ENCODE measurements at regions not wholly inside any gene's neighbourhood (a gene's known extent, or its start where the extent isn't known, plus 50 kb on each side); places are given as distances from the start of the nearest gene placed in this dataset.
"Not testable (repeated sequence)": the region's sequence is repeated elsewhere in the genome, so short reads cannot be mapped to it uniquely, and the experiment has no call there.

DNA sequence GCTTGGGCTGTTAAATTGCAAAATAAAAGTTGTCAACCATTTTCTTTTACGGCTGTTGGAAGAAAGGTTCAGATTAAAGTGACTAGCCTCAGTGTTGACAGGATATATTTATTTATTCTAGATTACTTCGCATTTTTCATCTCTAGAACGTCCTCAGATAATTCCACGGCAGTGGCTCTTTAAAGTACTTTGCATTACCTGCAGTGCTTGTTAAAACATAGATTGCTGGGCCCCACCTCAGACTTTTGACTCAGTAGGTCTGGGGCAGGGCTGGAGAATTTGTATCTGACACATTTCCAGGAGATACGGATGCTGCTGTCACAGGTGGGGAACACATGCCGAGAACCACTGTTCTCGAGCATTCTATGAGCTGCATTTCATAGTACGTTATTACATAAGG is 292.7 kb downstream of the EDEM1 start:
- DNase-seq: no peak

- no peak for DNase-seq
Observed at GRCh38 chr3:5485427-5485826, 297.9 kb downstream of the EDEM1 start.

- DNase-seq: no peak
Observed at GRCh38 chr3:5488771-5489170, 301.3 kb downstream of the EDEM1 start.

DNA sequence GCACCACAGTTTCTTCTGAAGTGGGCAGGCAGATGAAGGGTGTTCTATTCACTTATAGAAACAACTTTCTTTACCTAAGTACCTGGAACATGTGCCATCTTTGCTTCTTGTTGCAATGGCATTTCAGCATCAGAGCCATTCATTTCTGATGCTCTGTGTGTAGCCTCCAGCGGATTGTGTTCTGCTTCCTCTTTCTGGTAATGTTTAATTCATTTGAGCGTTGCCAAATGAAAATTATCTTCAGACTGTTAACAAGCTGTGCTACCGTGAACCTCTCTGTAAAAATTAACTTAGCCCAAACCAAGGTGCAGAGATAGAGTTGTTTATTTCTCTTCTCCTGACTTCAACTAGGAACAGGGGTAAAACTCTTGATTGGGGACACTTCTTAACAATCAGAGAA is 302.0 kb downstream of the EDEM1 start:
- DNase-seq: no peak

GRCh38 chr3:5494905-5495519 is 307.5 kb downstream of the EDEM1 start:
- no peak for DNase-seq

GRCh38 chr3:5497497-5497896 is 310.0 kb downstream of the EDEM1 start:
- no peak for DNase-seq

GRCh38 chr3:5498981-5499380 is 311.5 kb downstream of the EDEM1 start:
- DNase-seq: no peak

- DNase-seq: no peak
Observed at GRCh38 chr3:5499404-5499803, 311.9 kb downstream of the EDEM1 start.

- DNase-seq: no peak
Observed at GRCh38 chr3:5503136-5503535, 315.6 kb downstream of the EDEM1 start.

DNA sequence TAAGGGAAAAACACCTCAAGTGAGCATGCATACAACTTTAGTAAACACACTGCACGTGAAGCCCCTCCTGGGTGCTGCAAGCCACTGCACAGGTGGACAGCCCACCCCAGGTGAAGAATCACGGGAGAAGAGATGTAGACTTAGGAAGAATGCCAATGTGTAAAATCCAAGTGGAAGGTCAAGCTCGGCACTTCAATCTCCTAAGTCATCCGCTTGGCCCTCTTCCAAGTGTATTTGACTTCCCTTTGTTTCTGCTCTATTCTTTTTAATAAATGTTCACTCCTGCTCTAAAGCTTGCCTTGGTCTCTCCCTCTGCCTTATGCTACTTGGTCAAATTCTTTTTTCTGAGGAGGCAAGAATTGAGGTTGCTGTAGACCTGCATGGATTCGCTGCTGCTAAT is 316.6 kb downstream of the EDEM1 start:
- DNase-seq: no peak

DNA sequence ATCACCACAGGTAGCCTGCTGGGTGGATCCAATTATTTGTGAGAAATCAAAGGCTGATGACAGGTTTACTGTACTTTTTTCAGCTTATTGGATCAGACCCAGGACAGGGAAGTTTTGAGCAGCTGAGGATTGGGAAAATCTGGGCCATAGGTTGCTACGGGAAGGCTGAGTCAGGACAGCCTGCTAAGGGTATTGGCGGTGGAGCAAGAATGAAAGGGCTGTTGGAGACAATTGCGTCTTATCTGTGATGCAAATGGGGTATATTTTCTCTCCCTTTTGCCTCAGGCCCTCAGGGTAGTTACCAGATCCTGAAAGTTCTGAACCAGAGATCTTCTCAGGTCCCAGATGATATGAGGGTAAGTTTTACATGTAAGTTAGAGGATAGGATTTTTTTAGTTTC is 317.7 kb downstream of the EDEM1 start:
- no peak for DNase-seq

DNA sequence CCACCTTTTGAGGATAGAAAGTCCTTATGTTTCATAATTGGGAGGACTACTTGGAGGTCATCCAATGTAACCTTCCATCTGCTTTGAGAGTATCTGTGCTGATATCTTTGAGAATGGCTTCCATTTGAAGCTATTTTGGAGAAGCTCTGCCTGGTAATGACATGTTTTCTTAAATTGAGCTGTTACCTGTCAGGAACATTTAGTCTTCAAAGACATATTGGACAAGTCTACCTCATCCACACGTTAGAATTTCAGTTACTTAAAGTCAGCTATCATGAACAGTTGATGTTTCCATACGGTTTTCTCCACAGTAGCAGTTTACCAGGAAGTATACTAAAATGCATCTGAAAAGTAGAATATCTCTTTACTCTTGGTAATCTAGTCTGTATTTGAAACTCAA is 318.5 kb downstream of the EDEM1 start:
- DNase-seq: no peak

DNA sequence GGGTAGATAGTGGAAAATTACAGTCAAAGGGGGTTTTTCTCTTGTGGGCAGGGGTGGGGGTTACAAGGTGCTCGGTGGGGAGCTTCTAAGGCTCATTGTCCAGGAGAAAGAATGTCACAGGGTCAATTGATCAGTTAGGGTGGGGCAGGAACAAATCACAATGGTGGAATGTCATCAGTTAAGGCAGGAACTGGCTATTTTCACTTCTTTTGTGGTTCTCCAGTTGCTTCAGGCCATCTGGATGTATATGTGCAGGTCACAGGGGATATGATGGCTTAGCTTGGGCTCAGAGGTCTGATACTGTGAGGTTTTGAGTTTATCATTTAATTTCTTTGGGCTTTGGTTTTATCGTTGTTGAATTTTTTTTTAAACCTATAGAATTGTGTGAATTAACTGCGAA is 321.4 kb downstream of the EDEM1 start:
- not testable (repeated sequence) for DNase-seq

GRCh38 chr3:5510300-5510699 is 322.8 kb downstream of the EDEM1 start:
- DNase-seq: no peak

DNA sequence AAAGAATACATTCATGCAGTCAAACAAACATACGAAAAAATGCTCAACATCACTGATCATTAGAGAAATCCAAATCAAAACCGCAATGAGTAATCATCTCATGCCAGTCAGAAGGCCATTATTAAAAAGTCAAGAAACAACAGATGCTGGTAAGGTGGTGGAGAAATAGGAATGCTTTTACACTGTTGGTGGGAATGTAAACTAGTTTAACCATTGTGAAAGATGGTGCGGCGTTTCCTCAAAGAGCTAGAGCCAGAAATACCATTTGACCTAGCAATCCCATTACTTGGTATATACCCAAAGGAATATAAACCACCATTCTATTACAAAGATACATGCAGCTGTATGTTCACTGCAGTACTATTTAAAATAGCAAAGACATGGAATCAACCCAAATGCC is 330.4 kb downstream of the EDEM1 start:
- no peak for DNase-seq

DNA sequence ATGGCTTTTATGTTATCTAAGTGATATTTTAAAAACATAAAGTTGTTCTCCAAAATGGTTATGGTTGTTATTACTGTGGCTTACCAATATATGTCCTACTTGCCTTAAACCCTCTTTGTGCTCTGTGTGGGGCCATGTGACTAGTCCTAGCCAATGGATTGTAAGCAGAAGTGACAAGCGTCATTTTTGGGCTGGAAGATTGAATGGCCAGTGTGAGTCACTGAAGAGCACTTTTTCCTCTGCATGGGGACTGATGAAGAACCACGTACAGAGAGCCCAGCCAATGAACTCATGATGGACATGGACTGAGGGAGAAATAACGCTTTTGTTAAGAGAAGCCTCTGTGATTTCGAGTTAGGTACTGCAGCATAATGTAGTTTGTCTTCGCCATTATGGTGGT is 332.7 kb downstream of the EDEM1 start:
- DNase-seq: no peak

GRCh38 chr3:5523125-5523524 is 335.6 kb downstream of the EDEM1 start:
- no peak for DNase-seq

- no peak for DNase-seq
Observed at GRCh38 chr3:5531039-5531438, 343.5 kb downstream of the EDEM1 start.

DNA sequence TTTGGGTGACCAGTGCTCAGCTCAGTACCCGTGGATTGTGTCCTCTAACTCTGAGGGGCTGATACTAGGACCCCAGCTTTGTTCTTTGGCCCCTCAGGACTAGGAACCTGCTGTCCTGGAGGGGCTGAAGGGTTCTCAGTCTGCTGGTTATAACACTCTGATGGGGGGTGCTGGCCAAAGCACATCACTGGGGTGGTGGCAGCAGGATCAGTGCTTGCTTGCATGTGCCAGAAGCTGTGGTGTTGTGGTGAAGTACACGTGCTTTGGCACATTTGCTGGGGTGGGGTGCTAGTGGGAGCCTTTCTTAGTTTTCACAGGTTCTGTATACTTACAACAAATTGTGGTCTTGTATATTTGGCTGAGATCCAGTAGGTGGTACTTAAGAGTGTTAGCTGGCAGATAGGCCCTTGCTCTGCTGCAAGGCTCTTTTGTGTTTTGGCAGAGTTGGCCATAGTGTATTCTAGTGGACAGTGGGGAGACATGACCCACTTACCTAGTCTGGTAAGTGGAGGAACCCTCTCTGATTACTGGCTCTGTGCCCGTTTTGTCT is 344.3 kb downstream of the EDEM1 start:
- DNase-seq: no peak

GRCh38 chr3:5540532-5540931 is 353.0 kb downstream of the EDEM1 start:
- DNase-seq: no peak

DNA sequence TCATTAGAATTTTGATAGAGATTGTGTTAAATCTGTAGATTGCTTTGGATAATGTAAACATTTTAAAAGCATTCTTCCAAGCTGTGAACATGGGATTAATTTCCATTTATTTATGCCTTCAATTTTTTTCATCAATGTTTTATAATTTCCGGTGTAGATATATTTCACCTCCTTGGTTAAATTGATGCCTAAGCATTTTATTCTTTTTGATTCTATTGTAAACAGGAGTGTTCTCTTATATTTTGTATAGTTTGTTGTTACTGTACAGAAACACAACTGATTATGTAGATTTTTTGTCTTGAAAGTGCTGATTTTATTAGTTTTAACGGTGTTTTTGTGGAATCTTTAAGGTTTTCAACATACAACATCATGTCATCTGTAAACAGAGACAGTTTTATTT is 355.0 kb downstream of the EDEM1 start:
- no peak for DNase-seq

DNA sequence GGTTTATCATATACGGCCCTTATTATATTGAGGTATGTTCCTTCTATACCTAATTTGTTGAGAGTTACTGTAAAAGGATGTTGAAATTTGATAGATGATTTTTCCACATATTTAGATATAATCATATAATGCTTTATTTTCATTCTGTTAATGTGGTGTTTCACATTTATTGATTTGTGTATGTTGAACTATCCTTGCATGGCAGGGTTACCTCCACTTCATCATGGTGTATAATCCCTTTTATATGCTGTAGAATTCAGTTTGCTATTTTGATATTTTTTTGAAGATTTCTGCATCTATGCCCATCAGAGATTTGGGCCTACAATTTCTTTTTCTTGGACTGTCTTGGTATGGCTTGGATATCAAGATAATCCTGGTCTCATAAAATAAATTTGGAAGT is 355.5 kb downstream of the EDEM1 start:
- DNase-seq: no peak

GRCh38 chr3:5545719-5546118 is 358.2 kb downstream of the EDEM1 start:
- DNase-seq: no peak

- no peak for DNase-seq
Observed at GRCh38 chr3:5553203-5553602, 365.7 kb downstream of the EDEM1 start.

GRCh38 chr3:5554245-5554747 is 366.8 kb downstream of the EDEM1 start:
- DNase-seq: no peak

Data from HCEC 1CT (cell line).